COLO668 (cell line): ENCODE measurements at regions not wholly inside any gene's neighbourhood (a gene's known extent, or its start where the extent isn't known, plus 50 kb on each side); places are given as distances from the start of the nearest gene placed in this dataset.
"Not testable (repeated sequence)": the region's sequence is repeated elsewhere in the genome, so short reads cannot be mapped to it uniquely, and the experiment has no call there.

ENCODE experiments used
- DNase-seq: peaks from one replicate; lab custom pipeline; 2025; ENCODE audit not compliant: unreplicated experiment; lab: John Stamatoyannopoulos, UW

GRCh38 chr5:162603443-162604070 is 536.0 kb downstream of the GABRG2 start:
- no peak for DNase-seq

GRCh38 chr5:162607879-162608278 is 540.3 kb downstream of the GABRG2 start:
- no peak for DNase-seq

- DNase-seq, result not testable (repeated sequence)
These were observed 554.2 kb downstream of the GABRG2 start for GRCh38 chr5:162621726-162622263.

- DNase-seq, result no peak
These were observed 556.5 kb downstream of the GABRG2 start for GRCh38 chr5:162624110-162624509.

GRCh38 chr5:162637481-162637880 is 569.9 kb downstream of the GABRG2 start:
- no peak for DNase-seq

- no peak for DNase-seq
These were observed 571.3 kb downstream of the GABRG2 start for GRCh38 chr5:162638849-162639248.

GRCh38 chr5:162641142-162641813 is 573.7 kb downstream of the GABRG2 start:
- DNase-seq, result no peak

GRCh38 chr5:162654661-162655405 is 587.3 kb downstream of the GABRG2 start:
- no peak for DNase-seq

GRCh38 chr5:162657076-162657475 is 589.5 kb downstream of the GABRG2 start:
- DNase-seq, result no peak

- no peak for DNase-seq
These were observed 597.3 kb downstream of the GABRG2 start for GRCh38 chr5:162664846-162665245.

- no peak for DNase-seq
These were observed 601.4 kb downstream of the GABRG2 start for GRCh38 chr5:162668926-162669325.

- no peak for DNase-seq
These were observed 604.5 kb downstream of the GABRG2 start for GRCh38 chr5:162672061-162672460.

GRCh38 chr5:162683284-162683683 is 615.7 kb downstream of the GABRG2 start:
- no peak for DNase-seq

- DNase-seq, result no peak
These were observed 616.6 kb downstream of the GABRG2 start for GRCh38 chr5:162684145-162684544.

GRCh38 chr5:162685302-162685701 is 617.7 kb downstream of the GABRG2 start:
- DNase-seq, result no peak

- DNase-seq, result not testable (repeated sequence)
These were observed 628.7 kb downstream of the GABRG2 start for GRCh38 chr5:162696272-162696671.

GRCh38 chr5:162699361-162699760 is 631.8 kb downstream of the GABRG2 start:
- no peak for DNase-seq

GRCh38 chr5:162703914-162704313 is 636.3 kb downstream of the GABRG2 start:
- no peak for DNase-seq

- DNase-seq, result no peak
These were observed 643.7 kb downstream of the GABRG2 start for GRCh38 chr5:162711244-162711643.

GRCh38 chr5:162719720-162720119 is 652.1 kb downstream of the GABRG2 start:
- DNase-seq, result no peak

GRCh38 chr5:162721125-162721524 is 653.6 kb downstream of the GABRG2 start:
- no peak for DNase-seq

- DNase-seq, result no peak
These were observed 684.8 kb upstream of the CCNG1 start for GRCh38 chr5:162752612-162753011.
